Activated CD8-positive, alpha-beta memory T cell treated with anti-CD3 and anti-CD28 coated beads, Interleukin-2, amount 50 U/mL, for 48 hours (primary cell): ENCODE measurements at regions not wholly inside any gene's neighbourhood (a gene's known extent, or its start where the extent isn't known, plus 50 kb on each side); places are given as distances from the start of the nearest gene placed in this dataset.

ENCODE experiments used
- DNase-seq: peaks from one replicate; pipeline ENCODE4 v3.0.0-alpha.2; 2020

- DNase-seq, result no peak
Observed at GRCh38 chrX:80316526-80316925, 103.7 kb upstream of the TENT5D start.

DNA sequence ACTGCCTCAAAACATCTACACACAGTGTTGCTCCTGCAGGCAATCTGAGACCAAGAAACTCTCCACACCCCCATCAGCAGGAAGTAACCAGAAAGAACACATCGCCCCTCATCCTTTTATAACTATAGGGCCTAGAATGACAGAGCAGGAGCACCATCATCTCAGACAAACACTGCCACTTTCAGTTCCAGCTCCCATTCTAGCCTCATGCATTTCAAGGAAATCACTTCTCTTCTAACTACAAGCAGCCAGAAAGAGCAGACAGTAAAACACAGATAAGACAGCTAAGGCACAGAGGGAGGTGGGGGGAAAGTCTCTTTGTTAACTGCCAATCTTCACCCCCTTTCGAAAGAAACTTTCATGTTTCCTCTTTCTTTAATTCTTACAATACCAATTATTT is 102.6 kb upstream of the TENT5D start:
- DNase-seq, result no peak

DNA sequence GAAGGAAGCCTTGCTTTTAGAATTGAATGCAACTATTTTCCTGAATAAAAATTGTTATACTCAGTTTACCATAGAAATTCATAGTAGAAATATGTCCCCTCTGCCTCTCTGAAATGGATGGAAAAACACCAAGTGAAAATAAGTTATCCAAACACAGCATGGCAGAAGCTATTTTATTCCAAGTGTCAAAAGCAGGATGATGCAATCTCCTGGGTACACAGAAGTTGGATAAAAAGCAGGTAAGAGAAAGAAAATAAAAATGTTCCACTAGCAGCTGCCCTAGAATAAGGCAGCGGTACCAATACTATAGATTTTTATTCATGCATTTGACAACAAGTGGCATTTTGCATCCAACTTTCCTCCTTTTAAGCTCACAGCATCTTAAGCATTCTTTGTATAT is 89.0 kb upstream of the TENT5D start:
- DNase-seq, result no peak

GRCh38 chrX:80334583-80334982 is 85.7 kb upstream of the TENT5D start:
- DNase-seq, result no peak

- DNase-seq, result peak; percentile 33
Observed at GRCh38 chrX:80335062-80335830, 85.0 kb upstream of the TENT5D start.

DNA sequence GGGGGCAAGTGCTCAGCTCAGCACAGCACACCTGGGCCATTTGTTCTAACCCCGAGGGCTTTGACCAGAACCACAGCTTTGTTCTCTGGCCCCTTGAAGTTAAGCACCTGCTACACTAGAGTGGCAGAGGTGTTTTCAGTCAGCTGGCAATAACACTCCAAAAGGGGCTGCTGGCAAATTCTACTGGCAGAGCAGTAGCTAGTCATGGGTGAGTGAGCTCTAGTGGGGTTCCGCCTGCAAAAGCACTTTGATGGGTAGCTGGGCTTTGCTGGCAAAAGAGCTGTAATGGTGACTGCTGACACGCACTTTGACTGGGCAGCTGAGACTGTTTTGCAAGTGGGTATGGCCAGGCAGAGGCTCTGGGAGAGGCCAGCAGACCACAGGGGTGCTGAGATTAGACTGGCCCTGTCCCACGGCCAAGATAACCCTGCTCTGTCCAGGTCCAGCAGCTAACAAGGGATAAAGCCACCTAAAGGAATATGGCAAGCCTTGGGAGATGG is 65.2 kb upstream of the TENT5D start:
- DNase-seq, result no peak
